Astrocyte (in vitro differentiated cells and primary cell): ENCODE measurements at regions not wholly inside any gene's neighbourhood (a gene's known extent, or its start where the extent isn't known, plus 50 kb on each side); places are given as distances from the start of the nearest gene placed in this dataset.

Source experiments
- DNase-seq: peaks from one replicate; pipeline ENCODE4 v3.0.0-alpha.2; 2010; ENCODE audit warnings: low read depth
- FAIRE-seq: peaks from 2 replicates; lab custom pipeline; 2011; peaks lifted over from hg19 to GRCh38; lab: Jason Lieb, UNC
- H2AFZ ChIP-seq: 2 replicates; pipeline ENCODE4 v1.6.0; 2012; ENCODE audit warnings: low read depth, low read length, inconsistent platforms
- H3K27ac ChIP-seq: 2 replicates; pipeline ENCODE4 v1.5.1; 2011; ENCODE audit warnings: low read depth, low read length, inconsistent platforms
- H3K27me3 ChIP-seq: 2 replicates; pipeline ENCODE4 v1.6.0; 2011; ENCODE audit warnings: low read length, inconsistent platforms; ENCODE audit not compliant: insufficient read depth
- H3K36me3 ChIP-seq: 2 replicates; pipeline ENCODE4 v1.5.1; 2011; ENCODE audit warnings: low read length, inconsistent platforms; ENCODE audit not compliant: insufficient read depth
- H3K4me1 ChIP-seq: 2 replicates; pipeline ENCODE4 v1.5.1; 2011; ENCODE audit warnings: low read length, inconsistent platforms; ENCODE audit not compliant: insufficient read depth
- H3K4me2 ChIP-seq: 2 replicates; pipeline ENCODE4 v1.6.0; 2012; ENCODE audit warnings: low read length, inconsistent platforms
- H3K4me3 ChIP-seq: 2 replicates; pipeline ENCODE4 v1.5.1; 2011; ENCODE audit warnings: low read depth, mild to moderate bottlenecking, low read length, inconsistent platforms; ENCODE audit not compliant: insufficient read depth
- H3K79me2 ChIP-seq: 2 replicates; pipeline ENCODE4 v1.6.0; 2012; ENCODE audit warnings: mild to moderate bottlenecking, low read length, inconsistent platforms; ENCODE audit not compliant: insufficient read depth
- H3K9ac ChIP-seq: 2 replicates; pipeline ENCODE4 v1.6.0; 2012; ENCODE audit warnings: mild to moderate bottlenecking, low read length, inconsistent platforms
- H3K9me3 ChIP-seq: 2 replicates; pipeline ENCODE4 v1.5.1; 2012; ENCODE audit warnings: low read depth, mild to moderate bottlenecking, low read length, inconsistent platforms; ENCODE audit not compliant: insufficient read depth
- H4K20me1 ChIP-seq: 2 replicates; pipeline ENCODE4 v1.6.0; 2012; ENCODE audit warnings: low read length, inconsistent platforms; ENCODE audit not compliant: insufficient read depth
- H3K27ac Mint-ChIP-seq: one replicate; pipeline ENCODE4 v1.8.0; 2021; ENCODE audit warnings: mild to moderate bottlenecking, mixed read lengths; ENCODE audit not compliant: unreplicated experiment
- H3K27me3 Mint-ChIP-seq: one replicate; pipeline ENCODE4 v1.8.0; 2021; ENCODE audit warnings: low read depth, mixed read lengths; ENCODE audit not compliant: unreplicated experiment
- H3K36me3 Mint-ChIP-seq: one replicate; pipeline ENCODE4 v1.8.0; 2021; ENCODE audit warnings: low read depth, mixed read lengths; ENCODE audit not compliant: unreplicated experiment
- H3K4me1 Mint-ChIP-seq: one replicate; pipeline ENCODE4 v1.8.0; 2021; ENCODE audit warnings: low read depth, mixed read lengths; ENCODE audit not compliant: unreplicated experiment
- H3K4me3 Mint-ChIP-seq: one replicate; pipeline ENCODE4 v1.8.0; 2021; ENCODE audit warnings: mild to moderate bottlenecking, moderate library complexity, mixed read lengths; ENCODE audit not compliant: unreplicated experiment
- H3K9me3 Mint-ChIP-seq: one replicate; pipeline ENCODE4 v1.8.0; 2021; ENCODE audit warnings: mild to moderate bottlenecking, mixed read lengths; ENCODE audit not compliant: unreplicated experiment
- EZH2 ChIP-seq: IDR thresholded peaks from 2 replicates; pipeline ENCODE4 v1.6.1; 2012; ENCODE audit warnings: mild to moderate bottlenecking, low read length, inconsistent platforms; ENCODE audit not compliant: insufficient read depth
- TF ChIP-seq, protein P1 (sequence below): IDR thresholded peaks from 2 replicates; pipeline ENCODE4 v1.5.1; 2011; ENCODE audit warnings: low read depth, mild to moderate bottlenecking, inconsistent platforms, low read length, moderate library complexity; ENCODE audit not compliant: insufficient read depth

DNA sequence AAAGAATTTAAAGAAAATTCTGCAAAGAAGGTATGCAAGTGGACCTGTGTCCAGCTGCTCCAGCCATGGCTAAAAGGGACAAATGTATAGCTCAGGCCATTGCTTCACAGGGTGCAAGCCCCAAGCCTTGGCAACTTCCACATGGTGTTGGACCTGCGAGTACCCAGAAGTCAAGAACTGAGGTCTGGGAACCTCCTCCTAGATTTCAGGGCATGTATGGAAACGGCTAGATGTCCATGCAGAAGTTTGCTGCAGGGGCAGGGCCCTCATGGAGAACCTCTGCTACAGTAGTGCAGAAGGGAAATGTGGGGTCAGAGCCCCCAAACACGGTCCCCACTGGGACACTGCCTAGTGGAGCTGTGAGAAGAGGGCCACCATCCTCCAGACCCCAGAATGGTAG lies 284.0 kb upstream of the RAB6C start:
- no peak overlapping the region for H3K9ac ChIP-seq
- no peak for DNase-seq
- no peaks in the 10 kb centered on the region for H3K4me1 ChIP-seq
- H3K9me3 ChIP-seq, result no peaks in the 10 kb centered on the region
- H3K36me3 ChIP-seq, result no peaks in the 10 kb centered on the region
- no peak overlapping the region for H2AFZ ChIP-seq
- H3K27me3 ChIP-seq, result no peaks in the 10 kb centered on the region
- Mint-ChIP-seq H3K36me3 (no peaks in the 10 kb centered on the region), H3K27ac (no peak overlapping the region), H3K9me3 (no peaks in the 10 kb centered on the region), H3K4me3 (no peak overlapping the region), H3K4me1 (peaks cover 3% of the 10 kb centered on the region), H3K27me3 (no peaks in the 10 kb centered on the region)
- TF ChIP-seq, protein P1, sequence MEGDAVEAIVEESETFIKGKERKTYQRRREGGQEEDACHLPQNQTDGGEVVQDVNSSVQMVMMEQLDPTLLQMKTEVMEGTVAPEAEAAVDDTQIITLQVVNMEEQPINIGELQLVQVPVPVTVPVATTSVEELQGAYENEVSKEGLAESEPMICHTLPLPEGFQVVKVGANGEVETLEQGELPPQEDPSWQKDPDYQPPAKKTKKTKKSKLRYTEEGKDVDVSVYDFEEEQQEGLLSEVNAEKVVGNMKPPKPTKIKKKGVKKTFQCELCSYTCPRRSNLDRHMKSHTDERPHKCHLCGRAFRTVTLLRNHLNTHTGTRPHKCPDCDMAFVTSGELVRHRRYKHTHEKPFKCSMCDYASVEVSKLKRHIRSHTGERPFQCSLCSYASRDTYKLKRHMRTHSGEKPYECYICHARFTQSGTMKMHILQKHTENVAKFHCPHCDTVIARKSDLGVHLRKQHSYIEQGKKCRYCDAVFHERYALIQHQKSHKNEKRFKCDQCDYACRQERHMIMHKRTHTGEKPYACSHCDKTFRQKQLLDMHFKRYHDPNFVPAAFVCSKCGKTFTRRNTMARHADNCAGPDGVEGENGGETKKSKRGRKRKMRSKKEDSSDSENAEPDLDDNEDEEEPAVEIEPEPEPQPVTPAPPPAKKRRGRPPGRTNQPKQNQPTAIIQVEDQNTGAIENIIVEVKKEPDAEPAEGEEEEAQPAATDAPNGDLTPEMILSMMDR, result no peak
- no peak for TF ChIP-seq EZH2
- no peak overlapping the region for H3K4me2 ChIP-seq
- no peak overlapping the region for H3K27ac ChIP-seq
- no peaks in the 10 kb centered on the region for H4K20me1 ChIP-seq
- FAIRE-seq, result no peak
- H3K4me3 ChIP-seq, result no peak overlapping the region
- H3K79me2 ChIP-seq, result no peaks in the 10 kb centered on the region

DNA sequence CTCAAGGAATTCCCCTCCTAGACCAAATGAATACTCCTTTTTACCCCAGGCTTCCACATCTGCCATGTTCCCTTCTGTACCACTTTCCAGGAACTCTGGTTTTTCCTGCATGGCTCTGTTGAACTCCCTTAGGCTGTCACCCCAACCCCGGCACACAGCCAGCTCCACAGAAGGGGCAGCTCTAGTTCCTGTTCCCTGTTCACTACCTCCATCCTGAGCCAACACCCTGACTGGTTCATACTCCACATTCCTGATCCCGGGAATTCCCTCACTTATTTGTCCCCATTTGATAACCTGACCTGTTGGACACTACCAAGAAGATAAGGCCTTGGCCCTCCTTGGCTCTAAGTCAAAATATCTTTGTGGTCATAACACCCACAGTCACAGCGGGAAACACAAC lies 280.9 kb upstream of the RAB6C start:
- no peaks in the 10 kb centered on the region for H3K36me3 ChIP-seq
- DNase-seq, result no peak
- no peak overlapping the region for H3K4me2 ChIP-seq
- FAIRE-seq, result no peak
- H3K4me3 ChIP-seq, result no peak overlapping the region
- no peak overlapping the region for H3K4me3 Mint-ChIP-seq
- no peaks in the 10 kb centered on the region for H3K9me3 ChIP-seq
- H3K79me2 ChIP-seq, result no peaks in the 10 kb centered on the region
- no peaks in the 10 kb centered on the region for H3K27me3 Mint-ChIP-seq
- no peak overlapping the region for H2AFZ ChIP-seq
- no peaks in the 10 kb centered on the region for H3K36me3 Mint-ChIP-seq
- H3K27me3 ChIP-seq, result no peaks in the 10 kb centered on the region
- H3K27ac ChIP-seq, result no peak overlapping the region
- H3K4me1 ChIP-seq, result no peaks in the 10 kb centered on the region
- no peak overlapping the region for H3K27ac Mint-ChIP-seq
- H3K9ac ChIP-seq, result no peak overlapping the region
- H3K9me3 Mint-ChIP-seq, result no peaks in the 10 kb centered on the region
- peaks cover 3% of the 10 kb centered on the region for H3K4me1 Mint-ChIP-seq
- TF ChIP-seq, protein P1, result no peak
- no peak for TF ChIP-seq EZH2
- no peaks in the 10 kb centered on the region for H4K20me1 ChIP-seq

DNA sequence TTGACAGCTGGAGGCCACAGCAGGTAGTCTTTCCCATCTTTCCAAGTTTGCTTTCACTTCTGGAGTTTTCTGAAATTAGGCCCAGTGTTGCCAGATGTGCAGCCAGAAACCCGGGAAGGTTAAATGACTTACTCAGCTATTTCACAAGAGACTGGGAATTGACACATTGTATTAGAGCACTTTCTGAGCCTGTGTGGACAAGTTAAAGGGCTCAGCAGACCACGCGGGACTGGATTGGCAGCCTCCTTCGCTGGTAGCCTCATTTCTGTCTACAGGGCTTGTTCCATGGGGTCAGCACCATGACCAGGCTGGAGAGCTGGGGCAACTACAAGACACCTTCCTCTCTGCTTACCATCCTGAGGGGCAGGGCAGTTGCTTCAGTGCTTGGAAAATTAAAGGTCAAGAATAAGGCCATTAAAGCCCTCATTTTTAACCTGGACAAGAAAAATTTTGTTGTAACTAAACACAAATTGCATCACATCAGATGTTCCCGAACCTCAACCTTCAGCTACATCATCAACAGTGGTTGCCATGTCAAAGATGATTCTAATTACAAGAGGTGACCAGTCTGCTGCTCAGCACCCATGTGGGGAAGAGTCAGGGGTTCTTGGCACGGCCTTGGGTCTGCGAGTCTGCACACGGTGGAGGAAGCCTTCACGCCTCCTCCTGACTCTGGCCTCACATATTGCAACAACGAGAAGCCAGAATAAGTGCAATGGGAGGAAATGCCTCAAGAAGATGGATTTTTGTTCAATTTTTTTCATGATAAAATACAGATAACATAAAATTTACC lies 279.5 kb upstream of the RAB6C start:
- Histone ChIP-seq H3K4me2 (no peak overlapping the region), H3K36me3 (no peaks in the 10 kb centered on the region), H3K27me3 (no peaks in the 10 kb centered on the region), H3K9me3 (no peaks in the 10 kb centered on the region), H3K9ac (no peak overlapping the region), H3K27ac (no peak overlapping the region), H3K79me2 (no peaks in the 10 kb centered on the region), H3K4me1 (no peaks in the 10 kb centered on the region), H3K4me3 (no peak overlapping the region), H2AFZ (no peak overlapping the region), H4K20me1 (no peaks in the 10 kb centered on the region)
- TF ChIP-seq, protein P1, result no peak
- TF ChIP-seq EZH2, result no peak
- Mint-ChIP-seq H3K4me3 (no peak overlapping the region), H3K9me3 (no peaks in the 10 kb centered on the region), H3K4me1 (peaks cover 3% of the 10 kb centered on the region), H3K36me3 (no peaks in the 10 kb centered on the region), H3K27me3 (no peaks in the 10 kb centered on the region), H3K27ac (no peak overlapping the region)
- DNase-seq (no peak), FAIRE-seq (no peak)
